ENCODE measurements at regions not wholly inside any gene's neighbourhood (a gene's known extent, or its start where the extent isn't known, plus 50 kb on each side); places are given as distances from the start of the nearest gene placed in this dataset.

DNA sequence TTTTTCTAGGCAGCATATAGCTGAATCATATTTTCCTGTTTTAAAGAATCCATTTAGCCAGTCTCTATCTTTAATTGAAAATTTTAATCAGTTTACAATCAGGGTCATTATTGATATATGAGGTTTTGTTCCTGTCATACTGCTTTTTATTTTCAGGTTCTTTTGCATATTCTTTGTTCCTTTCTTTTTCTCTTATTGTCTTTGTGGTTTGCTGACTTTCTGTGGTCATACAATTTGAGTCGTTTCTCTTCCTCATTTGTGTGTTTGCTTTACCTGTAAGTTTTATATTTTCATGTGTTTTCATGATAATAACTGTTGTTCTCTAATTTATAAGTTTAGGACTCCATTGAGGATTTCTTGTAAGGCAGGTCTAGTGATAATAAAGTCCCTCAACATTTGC is 812.6 kb downstream of the DACH1 start:
- Histone ChIP-seq H3K4me3 (no peak overlapping the region), H3K36me3 (no peaks in the 10 kb centered on the region), H3K9me3 (peaks cover 4 to 5% of the 10 kb centered on the region in 2 donors), H3K27me3 (no peaks in the 10 kb centered on the region), H3K4me1 (no peaks in the 10 kb centered on the region), H3K27ac (no peak overlapping the region)
- DNase-seq (ENCODE audit: low spot score in 2 of 2) = no peak
- TF ChIP-seq, protein P1, sequence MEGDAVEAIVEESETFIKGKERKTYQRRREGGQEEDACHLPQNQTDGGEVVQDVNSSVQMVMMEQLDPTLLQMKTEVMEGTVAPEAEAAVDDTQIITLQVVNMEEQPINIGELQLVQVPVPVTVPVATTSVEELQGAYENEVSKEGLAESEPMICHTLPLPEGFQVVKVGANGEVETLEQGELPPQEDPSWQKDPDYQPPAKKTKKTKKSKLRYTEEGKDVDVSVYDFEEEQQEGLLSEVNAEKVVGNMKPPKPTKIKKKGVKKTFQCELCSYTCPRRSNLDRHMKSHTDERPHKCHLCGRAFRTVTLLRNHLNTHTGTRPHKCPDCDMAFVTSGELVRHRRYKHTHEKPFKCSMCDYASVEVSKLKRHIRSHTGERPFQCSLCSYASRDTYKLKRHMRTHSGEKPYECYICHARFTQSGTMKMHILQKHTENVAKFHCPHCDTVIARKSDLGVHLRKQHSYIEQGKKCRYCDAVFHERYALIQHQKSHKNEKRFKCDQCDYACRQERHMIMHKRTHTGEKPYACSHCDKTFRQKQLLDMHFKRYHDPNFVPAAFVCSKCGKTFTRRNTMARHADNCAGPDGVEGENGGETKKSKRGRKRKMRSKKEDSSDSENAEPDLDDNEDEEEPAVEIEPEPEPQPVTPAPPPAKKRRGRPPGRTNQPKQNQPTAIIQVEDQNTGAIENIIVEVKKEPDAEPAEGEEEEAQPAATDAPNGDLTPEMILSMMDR (IDR thresholded peaks at IDR 0.05) = no peak
- intact Hi-C loops (cut with DNase I) = no loop called here

DNA sequence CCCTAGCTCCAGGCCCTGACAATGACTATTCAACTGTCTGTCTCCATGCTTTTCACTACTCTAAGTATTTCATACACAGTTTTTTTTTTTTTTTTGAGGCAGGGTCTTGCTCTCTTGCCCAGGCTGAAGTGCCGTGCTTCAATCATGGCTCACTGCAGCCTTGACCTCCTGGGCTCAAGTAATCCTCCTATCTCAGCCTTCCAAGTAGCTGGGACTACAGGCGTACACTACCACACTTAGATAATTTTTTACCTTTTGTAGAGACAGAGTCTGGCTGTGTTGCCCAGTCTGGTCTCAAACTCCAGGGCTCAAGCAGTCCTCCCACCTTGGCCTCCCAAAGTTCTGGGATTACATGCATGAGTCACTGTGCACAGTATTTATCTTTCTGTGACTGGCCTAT is 815.4 kb downstream of the DACH1 start:
- H3K4me3 ChIP-seq = no peak overlapping the region
- DNase-seq (ENCODE audit: low spot score in 2 of 2) = no peak
- no peaks in the 10 kb centered on the region for H3K36me3 ChIP-seq
- H3K27me3 ChIP-seq = no peaks in the 10 kb centered on the region
- no peak overlapping the region for H3K27ac ChIP-seq
- intact Hi-C loops (cut with DNase I) = no loop called here
- TF ChIP-seq, protein P1 (IDR thresholded peaks at IDR 0.05) = no peak
- H3K4me1 ChIP-seq = no peaks in the 10 kb centered on the region
- H3K9me3 ChIP-seq = peaks cover 4 to 5% of the 10 kb centered on the region in 2 donors

DNA sequence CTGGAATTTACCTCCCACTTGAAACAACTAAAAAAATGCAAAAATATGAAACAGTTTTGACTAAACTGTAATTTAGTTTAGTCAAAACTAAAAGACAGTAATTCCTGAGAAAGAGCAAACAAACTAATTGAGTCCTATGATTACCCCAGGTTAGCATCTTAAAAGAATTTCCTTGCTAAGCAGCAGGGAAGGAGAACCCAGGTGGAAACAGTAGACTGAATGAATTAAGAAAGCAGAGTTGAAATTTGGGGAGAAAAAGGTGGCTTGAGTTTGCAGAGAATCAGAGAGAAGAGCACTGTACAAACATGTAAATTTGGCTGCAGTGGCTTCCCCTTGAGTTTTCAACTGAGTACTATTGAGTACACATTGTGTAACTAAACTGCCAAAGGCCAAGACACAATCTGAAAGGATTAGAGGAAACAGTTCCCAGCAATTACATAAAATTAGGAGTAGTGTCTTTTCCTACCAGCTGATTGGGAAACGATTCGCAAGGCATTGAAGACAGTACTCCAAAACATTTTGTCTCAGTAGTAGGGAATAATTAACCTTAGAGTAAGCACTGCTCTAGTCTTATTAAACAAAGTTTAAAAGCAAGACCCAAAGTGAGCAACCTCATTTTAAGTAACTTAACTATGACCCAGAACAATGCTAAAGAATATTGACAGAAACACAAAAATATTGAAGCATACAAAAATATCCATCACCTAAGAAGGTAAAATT is 820.5 kb downstream of the DACH1 start:
- Histone ChIP-seq H3K27me3 (no peaks in the 10 kb centered on the region), H3K27ac (no peak overlapping the region), H3K4me3 (no peak overlapping the region), H3K36me3 (no peaks in the 10 kb centered on the region), H3K9me3 (no peaks in the 10 kb centered on the region), H3K4me1 (no peaks in the 10 kb centered on the region)
- intact Hi-C loops (cut with DNase I) = no loop called here
- DNase-seq (ENCODE audit: low spot score in 2 of 2) = no peak
- TF ChIP-seq, protein P1 (IDR thresholded peaks at IDR 0.05) = no peak

DNA sequence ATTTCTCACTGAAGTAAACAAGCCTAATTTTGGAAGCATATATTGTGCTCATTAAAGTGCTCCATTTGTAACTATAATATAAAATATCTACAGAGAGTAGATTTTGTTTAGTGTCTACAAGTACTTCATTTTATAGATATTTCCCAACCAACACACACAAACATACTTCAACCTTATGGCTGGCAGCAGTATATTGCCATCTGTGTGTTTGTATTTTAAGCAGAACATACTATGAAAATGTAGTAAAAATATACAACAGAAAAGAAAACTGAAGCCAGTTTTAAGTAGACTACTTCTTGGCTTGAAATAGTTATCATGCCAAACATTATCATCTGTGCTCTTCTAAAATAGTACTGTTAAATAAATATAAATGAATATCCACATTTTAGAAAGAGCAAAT is 821.9 kb downstream of the DACH1 start:
- no peak for DNase-seq (ENCODE audit: low spot score in 2 of 2)
- intact Hi-C loops (cut with DNase I) = no loop called here
- Histone ChIP-seq H3K4me3 (no peak overlapping the region), H3K9me3 (no peaks in the 10 kb centered on the region), H3K27me3 (no peaks in the 10 kb centered on the region), H3K36me3 (no peaks in the 10 kb centered on the region), H3K4me1 (no peaks in the 10 kb centered on the region), H3K27ac (no peak overlapping the region)
- TF ChIP-seq, protein P1 (IDR thresholded peaks at IDR 0.05) = no peak

DNA sequence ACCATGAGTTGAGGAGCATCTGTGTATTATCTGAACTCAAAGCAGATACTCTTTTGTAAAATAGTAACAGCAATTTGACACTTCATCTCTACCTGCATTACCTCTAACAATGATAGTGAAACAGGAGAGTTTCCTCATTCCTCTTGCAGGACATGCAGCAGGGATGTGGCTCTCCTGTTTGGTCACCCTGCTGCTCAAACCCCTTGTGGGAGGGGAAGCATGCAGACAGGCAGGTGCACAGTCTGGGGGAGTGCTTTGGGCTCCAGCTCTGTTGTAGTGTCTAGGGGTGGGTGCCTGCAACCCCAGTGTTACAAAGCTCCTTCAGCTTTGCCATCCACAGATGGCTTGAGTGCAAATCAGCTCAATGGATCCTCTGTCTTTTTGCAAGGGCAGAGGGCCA is 827.6 kb downstream of the DACH1 start:
- intact Hi-C loops (cut with DNase I) = no loop called here
- TF ChIP-seq, protein P1 (IDR thresholded peaks at IDR 0.05) = no peak
- H3K4me1 ChIP-seq = no peaks in the 10 kb centered on the region
- no peak overlapping the region for H3K27ac ChIP-seq
- DNase-seq (ENCODE audit: low spot score in 2 of 2) = no peak
- no peak overlapping the region for H3K4me3 ChIP-seq
- H3K27me3 ChIP-seq = no peaks in the 10 kb centered on the region
- no peaks in the 10 kb centered on the region for H3K36me3 ChIP-seq
- H3K9me3 ChIP-seq = no peaks in the 10 kb centered on the region

DNA sequence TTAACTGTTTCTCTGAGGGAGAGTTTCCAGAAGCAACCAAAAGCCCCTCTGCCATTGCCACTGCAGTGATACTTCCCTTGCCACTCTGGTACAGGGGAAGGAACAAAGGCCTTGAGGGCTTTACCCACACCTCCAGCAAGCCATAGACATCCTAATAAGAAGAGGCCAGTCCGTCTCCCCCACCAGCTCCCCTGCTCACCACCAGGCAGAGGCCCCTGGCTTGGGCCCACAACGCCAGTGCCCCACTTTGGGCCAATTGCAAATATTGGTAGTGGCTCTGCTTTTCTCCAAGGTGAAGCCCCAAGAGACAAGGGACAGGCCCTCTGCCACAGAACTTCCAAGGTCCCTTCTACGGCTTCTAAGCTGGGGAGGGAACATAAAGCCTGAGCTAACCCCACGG is 833.0 kb downstream of the DACH1 start:
- TF ChIP-seq, protein P1 (IDR thresholded peaks at IDR 0.05) = no peak
- Histone ChIP-seq H3K36me3 (no peaks in the 10 kb centered on the region), H3K4me3 (no peak overlapping the region), H3K9me3 (no peaks in the 10 kb centered on the region), H3K27me3 (no peaks in the 10 kb centered on the region), H3K27ac (no peak overlapping the region), H3K4me1 (no peaks in the 10 kb centered on the region)
- DNase-seq (ENCODE audit: low spot score in 2 of 2) = no peak
- intact Hi-C loops (cut with DNase I) = no loop called here

All from ascending aorta (tissue), 2 donors.